ENCODE measurements at regions not wholly inside any gene's neighbourhood (a gene's known extent, or its start where the extent isn't known, plus 50 kb on each side); places are given as distances from the start of the nearest gene placed in this dataset.

DNA sequence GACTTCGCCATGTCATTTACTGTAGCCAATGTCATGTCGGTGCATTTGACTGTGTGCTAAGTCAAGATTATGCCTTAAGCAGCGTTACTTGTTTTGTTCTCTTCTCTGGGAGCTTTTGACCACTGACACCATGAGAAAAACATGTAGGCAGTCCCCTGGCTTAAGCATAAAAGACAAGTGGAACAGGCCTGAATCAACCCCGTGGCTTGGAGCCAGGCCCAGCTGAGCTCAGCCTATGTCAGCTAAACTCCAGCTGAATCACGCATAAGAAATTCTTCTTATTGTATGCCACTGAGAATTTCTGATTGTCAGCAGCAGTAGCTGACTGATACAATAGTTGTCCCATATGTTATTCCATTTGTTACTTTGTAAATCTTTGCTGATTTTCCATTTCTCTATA is 261.9 kb downstream of the CBLL2 start:
- no peaks in the 10 kb centered on the region for H4K20me1 ChIP-seq (ENCODE audit: control insufficient read depth, insufficient read depth, insufficient read length)
- no peak overlapping the region for H2BK120ac ChIP-seq (ENCODE audit: low read depth, low read length, poor library complexity, severe bottlenecking)
- H3K4me3 Mint-ChIP-seq, result no peak overlapping the region
- H4K91ac ChIP-seq (ENCODE audit: insufficient read length, low read depth, low read length), result no peak overlapping the region
- H3K9ac ChIP-seq (ENCODE audit: extremely low read depth, insufficient read length, low read length), result no peak overlapping the region
- no peaks in the 10 kb centered on the region for H3K79me1 ChIP-seq (ENCODE audit: insufficient read depth, low read depth, low read length, poor library complexity, severe bottlenecking)
- WGBS (ENCODE audit: extremely low coverage, insufficient read length, low lambda C conversion rate), result no CpG with 5 or more reads among the region's 5 CpGs
- no peak for DNase-seq
- no peak overlapping the region for H2BK12ac ChIP-seq (ENCODE audit: insufficient read length, low read depth, low read length)
- no peaks in the 10 kb centered on the region; a peak in 1 of 7 replicates for H3K36me3 Mint-ChIP-seq (ENCODE audit: insufficient read depth in 1 of 3, low read depth in 3 of 3)
- H3K27ac ChIP-seq (ENCODE audit: insufficient read length, low read depth, low read length), result no peak overlapping the region
- H4K8ac ChIP-seq (replicated peaks; ENCODE audit: insufficient read length, low read depth, low read length), result no peak overlapping the region
- H2AK5ac ChIP-seq (ENCODE audit: insufficient read length, low read length), result no peak overlapping the region
- no peak overlapping the region for H4K5ac ChIP-seq (ENCODE audit: insufficient read length, low read depth, low read length)
- no peak overlapping the region for H3K56ac ChIP-seq (ENCODE audit: insufficient read length, low read depth, low read length)
- H3K27me3 ChIP-seq (ENCODE audit: insufficient read depth, low read length), result no peaks in the 10 kb centered on the region
- no peaks in the 10 kb centered on the region for H3K79me2 ChIP-seq (ENCODE audit: insufficient read depth, low read length)
- H3K9me3 Mint-ChIP-seq, result peaks cover 6 to 24% of the 10 kb centered on the region in 2 experiments
- H2BK15ac ChIP-seq (ENCODE audit: low read depth, low read length), result no peak overlapping the region
- no peak overlapping the region for H3K27ac Mint-ChIP-seq
- no peak overlapping the region for H2BK5ac ChIP-seq (ENCODE audit: insufficient read length, low read length)
- H3K4ac ChIP-seq (ENCODE audit: low read depth, low read length), result no peak overlapping the region
- no peak overlapping the region for H3K18ac ChIP-seq (ENCODE audit: insufficient read length, low read depth, low read length)
- no peaks in the 10 kb centered on the region for H3K4me1 ChIP-seq (ENCODE audit: insufficient read depth, low read length)
- no peak overlapping the region for H3K23ac ChIP-seq (ENCODE audit: insufficient read length, low read depth, low read length)
- H3K9me3 ChIP-seq (ENCODE audit: control insufficient read depth, low read depth, low read length), result no peaks in the 10 kb centered on the region
- no peak overlapping the region for H2AFZ ChIP-seq (ENCODE audit: low read length)
- H3K4me1 Mint-ChIP-seq, result peaks cover 14 to 19% of the 10 kb centered on the region in 2 experiments
- no peaks in the 10 kb centered on the region for H3K27me3 Mint-ChIP-seq (ENCODE audit: low read depth)
- no peak overlapping the region for H3K14ac ChIP-seq (ENCODE audit: insufficient read depth, low read length)
- H2BK20ac ChIP-seq (ENCODE audit: low read depth, low read length, poor library complexity, severe bottlenecking), result no peak overlapping the region
- H3K4me2 ChIP-seq (ENCODE audit: insufficient read depth, insufficient read length, low read length), result no peak overlapping the region
- no peak overlapping the region for H3T11ph ChIP-seq (ENCODE audit: low read length)
- no peaks in the 10 kb centered on the region for H3K23me2 ChIP-seq (ENCODE audit: insufficient read length, low read depth, low read length, poor library complexity, severe bottlenecking)
- TF ChIP-seq, protein P1, sequence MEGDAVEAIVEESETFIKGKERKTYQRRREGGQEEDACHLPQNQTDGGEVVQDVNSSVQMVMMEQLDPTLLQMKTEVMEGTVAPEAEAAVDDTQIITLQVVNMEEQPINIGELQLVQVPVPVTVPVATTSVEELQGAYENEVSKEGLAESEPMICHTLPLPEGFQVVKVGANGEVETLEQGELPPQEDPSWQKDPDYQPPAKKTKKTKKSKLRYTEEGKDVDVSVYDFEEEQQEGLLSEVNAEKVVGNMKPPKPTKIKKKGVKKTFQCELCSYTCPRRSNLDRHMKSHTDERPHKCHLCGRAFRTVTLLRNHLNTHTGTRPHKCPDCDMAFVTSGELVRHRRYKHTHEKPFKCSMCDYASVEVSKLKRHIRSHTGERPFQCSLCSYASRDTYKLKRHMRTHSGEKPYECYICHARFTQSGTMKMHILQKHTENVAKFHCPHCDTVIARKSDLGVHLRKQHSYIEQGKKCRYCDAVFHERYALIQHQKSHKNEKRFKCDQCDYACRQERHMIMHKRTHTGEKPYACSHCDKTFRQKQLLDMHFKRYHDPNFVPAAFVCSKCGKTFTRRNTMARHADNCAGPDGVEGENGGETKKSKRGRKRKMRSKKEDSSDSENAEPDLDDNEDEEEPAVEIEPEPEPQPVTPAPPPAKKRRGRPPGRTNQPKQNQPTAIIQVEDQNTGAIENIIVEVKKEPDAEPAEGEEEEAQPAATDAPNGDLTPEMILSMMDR (conservative IDR thresholded peaks at IDR 0.05), result no peak
